Coronary artery (tissue), 2 donors: ENCODE measurements at regions not wholly inside any gene's neighbourhood (a gene's known extent, or its start where the extent isn't known, plus 50 kb on each side); places are given as distances from the start of the nearest gene placed in this dataset.

ENCODE experiments used
- DNase-seq: peaks from one replicate; pipeline ENCODE4 v3.0.0-alpha.2; 2017; ENCODE audit warnings: low spot score
- H3K27ac ChIP-seq, 2 donors: fragments of 200-600 bp; sonication (generic); one replicate each; pipeline ENCODE4 v1.5.1; 2016 to 2019
- H3K4me3 ChIP-seq: fragments of 200-600 bp; sonication (generic); 2 replicates; pipeline ENCODE4 v1.5.1; 2016; ENCODE audit warnings: mild to moderate bottlenecking, moderate library complexity
- TF ChIP-seq, protein P1 (sequence below): fragments of 200-600 bp; sonication (generic); IDR thresholded peaks from one replicate; pipeline ENCODE4 v1.5.1; 2019; ENCODE audit warnings: antibody characterized with exemption

GRCh38 chr10:55098452-55098851, 297.4 kb upstream of the PCDH15 start:
- TF ChIP-seq, protein P1, sequence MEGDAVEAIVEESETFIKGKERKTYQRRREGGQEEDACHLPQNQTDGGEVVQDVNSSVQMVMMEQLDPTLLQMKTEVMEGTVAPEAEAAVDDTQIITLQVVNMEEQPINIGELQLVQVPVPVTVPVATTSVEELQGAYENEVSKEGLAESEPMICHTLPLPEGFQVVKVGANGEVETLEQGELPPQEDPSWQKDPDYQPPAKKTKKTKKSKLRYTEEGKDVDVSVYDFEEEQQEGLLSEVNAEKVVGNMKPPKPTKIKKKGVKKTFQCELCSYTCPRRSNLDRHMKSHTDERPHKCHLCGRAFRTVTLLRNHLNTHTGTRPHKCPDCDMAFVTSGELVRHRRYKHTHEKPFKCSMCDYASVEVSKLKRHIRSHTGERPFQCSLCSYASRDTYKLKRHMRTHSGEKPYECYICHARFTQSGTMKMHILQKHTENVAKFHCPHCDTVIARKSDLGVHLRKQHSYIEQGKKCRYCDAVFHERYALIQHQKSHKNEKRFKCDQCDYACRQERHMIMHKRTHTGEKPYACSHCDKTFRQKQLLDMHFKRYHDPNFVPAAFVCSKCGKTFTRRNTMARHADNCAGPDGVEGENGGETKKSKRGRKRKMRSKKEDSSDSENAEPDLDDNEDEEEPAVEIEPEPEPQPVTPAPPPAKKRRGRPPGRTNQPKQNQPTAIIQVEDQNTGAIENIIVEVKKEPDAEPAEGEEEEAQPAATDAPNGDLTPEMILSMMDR: no peak
- Histone ChIP-seq H3K4me3 (no peak overlapping the region), H3K27ac (no peak overlapping the region)
- no peak for DNase-seq

DNA sequence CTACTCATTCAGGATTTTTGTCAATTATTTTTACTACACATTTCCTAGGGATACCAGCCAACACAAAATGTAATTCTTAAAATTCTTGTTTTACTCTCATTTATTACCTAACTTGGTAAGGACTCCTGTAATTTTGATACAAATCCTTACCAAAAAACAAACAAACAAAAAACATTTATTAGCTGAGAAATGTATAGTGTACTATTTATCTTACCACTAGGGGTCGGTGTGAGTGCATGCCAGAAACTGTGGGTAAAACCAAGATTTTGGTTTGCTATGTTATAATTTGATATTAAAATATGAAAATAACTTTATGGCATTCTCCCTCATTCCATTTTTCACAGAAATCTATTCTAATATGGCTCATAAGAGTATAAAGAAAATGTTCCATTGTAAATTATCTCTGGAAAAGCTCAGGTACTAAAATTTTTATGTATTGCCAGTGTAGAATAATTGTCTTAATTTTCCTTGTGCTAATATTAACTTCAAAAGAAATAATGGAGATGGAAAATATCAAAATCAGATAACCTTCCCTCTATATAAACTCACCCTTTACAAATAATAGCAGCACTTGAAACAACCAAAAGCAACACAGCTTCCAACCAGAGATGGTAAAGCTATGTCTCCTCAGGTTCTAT, 290.8 kb upstream of the PCDH15 start:
- TF ChIP-seq, protein P1: peak; percentile 55
- no peak overlapping the region for H3K4me3 ChIP-seq
- no peak for DNase-seq
- no peak overlapping the region for H3K27ac ChIP-seq

GRCh38 chr10:55078121-55078520, 277.1 kb upstream of the PCDH15 start:
- DNase-seq: no peak
- Histone ChIP-seq H3K27ac (no peak overlapping the region), H3K4me3 (no peak overlapping the region)
- TF ChIP-seq, protein P1: no peak

DNA sequence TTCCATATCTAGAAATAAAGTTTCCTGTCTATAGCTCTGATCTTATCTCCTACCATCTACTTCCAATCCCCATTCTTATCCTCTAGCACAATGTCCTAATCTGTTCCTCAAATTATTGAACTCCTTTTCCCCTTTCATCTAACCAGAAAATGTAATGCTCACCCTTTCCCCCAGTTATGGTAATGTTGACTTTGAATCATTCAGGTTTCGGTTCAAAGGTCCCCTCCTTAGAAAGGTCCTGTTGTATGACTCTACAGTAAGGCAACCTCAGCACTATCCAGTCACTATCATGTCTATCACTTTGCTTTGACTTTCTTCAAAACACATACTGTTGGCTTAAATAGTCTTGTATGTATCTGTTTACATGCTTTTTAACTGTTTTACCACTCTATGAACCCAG, 264.2 kb upstream of the PCDH15 start:
- Histone ChIP-seq H3K27ac (no peak overlapping the region), H3K4me3 (no peak overlapping the region)
- no peak for DNase-seq
- TF ChIP-seq, protein P1: no peak

DNA sequence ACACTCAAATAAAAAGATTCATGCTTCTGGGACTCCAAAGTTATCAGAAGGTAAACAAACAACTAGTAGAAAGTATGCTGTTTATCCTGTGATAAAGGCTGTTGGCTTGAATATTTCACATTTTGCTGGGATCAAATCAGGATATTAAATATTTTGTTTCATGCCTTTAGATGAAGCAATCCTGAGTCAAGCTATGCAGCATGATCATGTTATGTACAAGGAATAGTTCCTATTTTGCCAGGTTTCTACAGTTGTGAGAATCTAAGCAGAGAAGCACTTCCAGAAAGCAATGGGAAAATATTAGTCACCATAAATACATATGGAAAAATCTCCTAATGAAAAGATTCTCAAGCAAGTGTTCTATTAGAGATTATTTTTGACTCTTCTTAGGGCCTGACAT, 262.8 kb upstream of the PCDH15 start:
- Histone ChIP-seq H3K4me3 (no peak overlapping the region), H3K27ac (no peak overlapping the region)
- DNase-seq: no peak
- TF ChIP-seq, protein P1: no peak

DNA sequence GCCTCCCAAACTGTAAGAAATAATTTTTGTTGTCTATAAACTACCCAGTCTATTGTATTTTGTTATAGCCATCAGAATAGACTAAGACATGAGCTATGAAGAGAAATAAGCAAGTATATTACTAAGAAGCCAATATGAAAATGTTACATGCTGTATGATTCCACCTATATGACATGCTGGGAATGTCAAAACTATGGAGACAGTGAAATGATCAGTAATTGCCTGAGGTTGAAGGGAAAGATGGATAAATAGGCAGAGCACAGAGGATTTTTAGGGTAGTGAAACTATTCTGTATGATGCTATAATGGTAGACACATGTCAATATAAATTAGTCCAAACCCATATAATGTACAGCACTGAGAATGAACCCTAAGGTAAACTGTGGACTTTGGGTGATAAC, 261.3 kb upstream of the PCDH15 start:
- TF ChIP-seq, protein P1: no peak
- no peak for DNase-seq

GRCh38 chr10:55058800-55059199, 257.8 kb upstream of the PCDH15 start:
- Histone ChIP-seq H3K4me3 (no peak overlapping the region), H3K27ac (no peak overlapping the region)
- TF ChIP-seq, protein P1: no peak
- DNase-seq: no peak

More for the DNA sequence above, 261.3 kb upstream of the PCDH15 start:
- Histone ChIP-seq H3K27ac (no peak overlapping the region), H3K4me3 (no peak overlapping the region)
